Stomach (tissue), 8 donors: ENCODE measurements at regions not wholly inside any gene's neighbourhood (a gene's known extent, or its start where the extent isn't known, plus 50 kb on each side); places are given as distances from the start of the nearest gene placed in this dataset.

Source experiments
- DNase-seq, 2 donors: peaks; one replicate each; pipeline versions ENCODE4 v3.0.0 to v3.0.0-alpha.2; 2013 to 2019
- H3K27ac ChIP-seq, 5 donors: fragments of 200-600 bp in 4 of 5; sonication (generic) in 4 of 5; one replicate each; pipeline ENCODE4 v1.5.1; 2013 to 2019; ENCODE audit warnings: mild to moderate bottlenecking in 1 of 5, moderate library complexity in 1 of 5
- H3K27me3 ChIP-seq, 3 donors: fragments of 200-600 bp; sonication (generic); one replicate each; pipeline ENCODE4 v1.5.1; 2017 to 2019; ENCODE audit warnings: mixed run types in 1 of 3
- H3K36me3 ChIP-seq, 4 donors: fragments of 200-600 bp; sonication (generic); 1 replicate in 3 of 4; 2 replicates in 1 of 4; pipeline ENCODE4 v1.5.1; 2016 to 2019
- H3K4me1 ChIP-seq, 4 donors: fragments of 200-600 bp; sonication (generic); one replicate each; pipeline ENCODE4 v1.5.1; 2016 to 2019
- H3K4me3 ChIP-seq, 4 donors: fragments of 200-600 bp; sonication (generic) in 3 of 4; one replicate each; pipeline ENCODE4 v1.5.1; 2016 to 2019; ENCODE audit warnings: mild to moderate bottlenecking in 1 of 4
- H3K9me3 ChIP-seq, 4 donors: fragments of 200-600 bp; sonication (generic); one replicate each; pipeline ENCODE4 v1.5.1; 2016 to 2019
- EP300 ChIP-seq: sonication (generic); formaldehyde crosslinking; IDR thresholded peaks from one replicate; pipeline ENCODE4 v1.6.1; 2017; ENCODE audit warnings: antibody characterized with exemption
- POLR2A ChIP-seq, 4 donors: fragments of 450-650 bp; IDR thresholded peaks; one replicate each; pipeline ENCODE4 v1.6.1; 2016; ENCODE audit warnings: antibody characterized with exemption in 4 of 4, control low read depth in 2 of 4, mild to moderate bottlenecking in 1 of 4, moderate library complexity in 1 of 4
- POLR2AphosphoS5 ChIP-seq, 3 donors: sonication (generic); formaldehyde crosslinking; IDR thresholded peaks; one replicate each; pipeline ENCODE4 v1.6.1; 2016; ENCODE audit warnings: antibody characterized with exemption in 3 of 3
- WGBS, 5 donors: extraction: QIAGEN DNeasy Blood & Tissue Kit in 3 of 5; methylation state at CpG; one replicate each; pipeline versions ENCODE4 v1.1.5 to v1.1.7; 2013 to 2018; 5-methylcytosine and 5-hydroxymethylcytosine counted together
- intact Hi-C: fragments of 100-400 bp; cut with DNase I; formaldehyde crosslinking; loops from one replicate; pipeline ENCODE4 v1.15.1; 2023; ENCODE audit warnings: low total_unique reads
- small RNA-seq, 4 donors: library from RNA; depleted of rRNA; stranded (forward); fragments of <200 nt; gene quantifications; one replicate each; pipeline ENCODE3, GENCODE V24; 2016
- TF ChIP-seq, protein P1 (sequence below), 7 experiments: fragments of 450-650 bp in 4 of 7; fragments of 200-600 bp in 3 of 7; sonication (generic) in 3 of 7; IDR thresholded peaks; one replicate each; pipeline ENCODE4 v1.5.1; 2016 to 2019; ENCODE audit warnings: antibody characterized with exemption in 7 of 7, control low read depth in 2 of 7, mild to moderate bottlenecking in 1 of 7
- donor health status: healthy with polysubstance abuse.
- donor health status: Bipolar disorder and iron deficiency.
- donor health status: healthy.

DNA sequence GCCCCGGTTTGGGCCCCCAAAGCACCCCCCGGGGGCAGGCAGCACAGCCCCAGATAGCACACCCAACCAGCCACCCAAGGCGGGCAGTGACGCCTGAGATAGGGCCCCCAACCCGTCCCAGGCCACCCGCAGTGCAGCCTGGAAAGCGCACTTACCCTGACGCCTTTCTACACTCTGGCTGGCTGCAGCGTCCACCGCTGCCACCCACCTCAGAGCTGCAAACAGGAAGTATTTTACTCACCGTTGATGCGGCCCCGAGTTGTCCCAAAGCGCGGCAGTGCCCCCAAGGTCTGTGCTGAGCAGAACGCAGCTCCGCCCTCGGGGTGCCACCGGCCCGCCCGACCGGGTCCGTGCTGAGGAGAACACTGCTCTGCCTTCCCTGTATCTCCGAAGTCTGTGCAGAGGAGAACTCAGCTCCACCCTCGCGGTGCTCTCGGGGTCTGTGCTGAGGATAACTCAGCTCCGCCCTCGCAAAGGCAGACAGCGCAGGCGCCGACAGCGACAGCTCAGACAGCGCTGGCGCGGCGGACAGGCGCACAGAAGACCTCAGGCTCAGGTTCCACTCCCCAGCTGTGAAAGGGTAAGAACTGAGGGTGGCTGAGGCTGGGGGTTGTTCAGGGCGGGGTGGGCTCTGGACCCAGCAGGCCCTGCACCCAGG, 786.9 kb downstream of the CDY1 start:
- Histone ChIP-seq H3K9me3 (peaks cover 0 to 7% (median 0%) of the 10 kb centered on the region in 4 donors), H3K27me3 (no peaks in the 10 kb centered on the region), H3K27ac (no peak overlapping the region), H3K36me3 (no peaks in the 10 kb centered on the region), H3K4me1 (no peaks in the 10 kb centered on the region), H3K4me3 (no peak overlapping the region)
- TF ChIP-seq, protein P1, sequence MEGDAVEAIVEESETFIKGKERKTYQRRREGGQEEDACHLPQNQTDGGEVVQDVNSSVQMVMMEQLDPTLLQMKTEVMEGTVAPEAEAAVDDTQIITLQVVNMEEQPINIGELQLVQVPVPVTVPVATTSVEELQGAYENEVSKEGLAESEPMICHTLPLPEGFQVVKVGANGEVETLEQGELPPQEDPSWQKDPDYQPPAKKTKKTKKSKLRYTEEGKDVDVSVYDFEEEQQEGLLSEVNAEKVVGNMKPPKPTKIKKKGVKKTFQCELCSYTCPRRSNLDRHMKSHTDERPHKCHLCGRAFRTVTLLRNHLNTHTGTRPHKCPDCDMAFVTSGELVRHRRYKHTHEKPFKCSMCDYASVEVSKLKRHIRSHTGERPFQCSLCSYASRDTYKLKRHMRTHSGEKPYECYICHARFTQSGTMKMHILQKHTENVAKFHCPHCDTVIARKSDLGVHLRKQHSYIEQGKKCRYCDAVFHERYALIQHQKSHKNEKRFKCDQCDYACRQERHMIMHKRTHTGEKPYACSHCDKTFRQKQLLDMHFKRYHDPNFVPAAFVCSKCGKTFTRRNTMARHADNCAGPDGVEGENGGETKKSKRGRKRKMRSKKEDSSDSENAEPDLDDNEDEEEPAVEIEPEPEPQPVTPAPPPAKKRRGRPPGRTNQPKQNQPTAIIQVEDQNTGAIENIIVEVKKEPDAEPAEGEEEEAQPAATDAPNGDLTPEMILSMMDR (IDR thresholded peaks at IDR 0.05) = no peak
- no peak for TF ChIP-seq POLR2AphosphoS5 (IDR thresholded peaks at IDR 0.05)
- TF ChIP-seq POLR2A (IDR thresholded peaks at IDR 0.05) = no peak
- no peak for TF ChIP-seq EP300
- intact Hi-C loops = no loop called here
- 76 to 80% methylated on average over 25 to 39 of the region's 39 CpGs; no CpG with 5 or more reads in 3 of the 5 donors for WGBS, 5 donors
- peak in 1 of 2 donors; percentile 1 for DNase-seq

DNA sequence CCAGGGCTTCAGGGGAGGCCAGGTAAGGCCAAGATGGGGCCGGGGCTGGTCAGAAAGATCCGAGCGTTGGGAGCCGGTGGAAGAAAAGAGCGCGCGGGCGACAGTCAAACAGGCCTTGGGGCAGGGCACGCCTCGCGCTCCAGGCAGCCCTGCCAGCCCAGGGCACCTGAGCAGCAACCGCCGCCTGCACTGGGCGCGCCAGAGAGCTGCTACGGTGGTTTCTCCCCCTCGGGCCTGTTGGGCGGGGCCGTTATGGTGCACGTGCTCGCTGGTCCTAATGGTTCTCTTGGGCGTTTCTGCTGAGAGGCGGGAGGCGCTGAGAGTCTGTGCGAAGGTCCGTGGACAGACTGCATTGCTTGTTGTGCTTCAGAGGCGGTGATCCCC, 787.4 kb downstream of the CDY1 start:
- Histone ChIP-seq H3K27ac (no peak overlapping the region), H3K4me3 (no peak overlapping the region), H3K27me3 (no peaks in the 10 kb centered on the region), H3K36me3 (no peaks in the 10 kb centered on the region), H3K4me1 (no peaks in the 10 kb centered on the region), H3K9me3 (peaks cover 0 to 7% (median 0%) of the 10 kb centered on the region in 4 donors)
- WGBS, 5 donors = 77 to 90% (median 78%) methylated on average over 19 to 27 of the region's 27 CpGs; no CpG with 5 or more reads in 2 of the 5 donors
- TF ChIP-seq EP300 (no peak), POLR2A (IDR thresholded peaks at IDR 0.05) (no peak), POLR2AphosphoS5 (IDR thresholded peaks at IDR 0.05) (no peak)
- TF ChIP-seq, protein P1 (IDR thresholded peaks at IDR 0.05) = no peak
- intact Hi-C loops = no loop called here
- DNase-seq = no peak

Small RNA genes in the stretch of these regions (small RNA-seq; reads per million reads assigned to genes)
- gene AC024067.1 (0 reads per million in 4 donors), gene RF00156 (0 reads per million in 4 donors), gene RNU6-1314P (0 reads per million in 4 donors)
